GM08714 (cell line): ENCODE measurements at regions not wholly inside any gene's neighbourhood (a gene's known extent, or its start where the extent isn't known, plus 50 kb on each side); places are given as distances from the start of the nearest gene placed in this dataset.

Experiments used
- H3K4me3 ChIP-seq: fragments of 200-500 bp; sonication (Bioruptor generic); 2 replicates; pipeline ENCODE4 v1.5.1; 2014; ENCODE audit warnings: mild to moderate bottlenecking, low read length, inconsistent platforms
- ZNF274 ChIP-seq: IDR thresholded peaks from 2 replicates; pipeline ENCODE4 v1.6.1; 2012; ENCODE audit warnings: mild to moderate bottlenecking, low read depth, low read length

DNA sequence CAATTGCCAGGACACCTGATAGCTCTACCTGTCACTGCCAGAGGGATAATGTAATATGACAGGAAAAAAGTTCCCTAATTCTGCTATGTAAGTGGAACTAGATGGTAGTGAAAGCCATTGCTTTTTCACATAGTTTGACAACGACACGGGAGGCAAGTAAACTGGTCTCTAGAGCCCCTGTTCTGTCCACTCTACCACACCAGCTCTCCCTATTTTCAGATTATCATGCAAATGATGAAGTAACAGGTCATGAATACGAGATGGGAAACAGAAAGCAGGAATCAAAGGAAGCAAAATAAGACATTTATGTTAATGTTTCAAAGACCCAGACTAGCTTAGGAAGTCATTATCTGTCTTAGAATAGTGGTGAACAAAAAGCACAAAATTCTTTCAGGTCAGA is 56.2 kb downstream of the TAF11L14 start:
- TF ChIP-seq ZNF274, result no peak
- no peak overlapping the region for H3K4me3 ChIP-seq

DNA sequence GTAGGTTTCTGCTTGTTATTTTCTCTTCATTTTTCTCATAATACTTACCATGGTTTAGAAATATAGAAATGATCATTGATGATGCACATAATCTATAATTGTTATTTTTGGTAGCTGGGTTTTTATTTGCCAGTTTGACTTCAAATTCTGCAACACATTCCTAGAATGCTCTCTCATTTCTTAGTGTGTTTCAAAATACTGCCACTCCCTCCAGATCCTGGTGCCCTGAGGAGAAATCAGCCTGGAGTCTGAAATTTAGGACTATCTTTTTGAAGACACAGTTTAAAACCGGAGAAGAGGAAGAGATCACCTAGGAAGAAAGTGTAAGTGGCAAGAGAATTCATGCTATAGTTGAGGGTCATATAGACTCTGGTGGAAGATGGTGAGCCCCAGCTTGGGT is 57.5 kb downstream of the TAF11L14 start:
- no peak for TF ChIP-seq ZNF274
- H3K4me3 ChIP-seq, result no peak overlapping the region

DNA sequence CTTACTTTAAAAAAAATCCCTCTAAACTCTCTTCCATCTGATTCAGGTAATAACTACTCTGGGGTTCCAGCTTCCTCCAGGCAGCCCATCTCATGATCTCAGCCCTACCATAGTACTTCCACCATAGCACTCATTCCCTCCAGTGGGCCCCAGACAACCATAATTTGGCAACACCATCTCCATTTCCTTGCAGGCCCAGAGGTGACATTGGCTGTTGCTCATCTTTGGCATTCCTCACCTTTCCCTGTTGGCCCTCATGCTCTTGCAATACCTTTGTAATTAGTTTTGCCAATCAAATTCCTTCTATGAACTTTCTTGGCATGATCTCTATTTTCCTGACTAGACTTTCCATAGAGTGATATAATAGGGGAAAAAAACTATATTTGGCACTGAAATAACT is 60.1 kb downstream of the TAF11L14 start:
- no peak for TF ChIP-seq ZNF274
- H3K4me3 ChIP-seq, result no peak overlapping the region

DNA sequence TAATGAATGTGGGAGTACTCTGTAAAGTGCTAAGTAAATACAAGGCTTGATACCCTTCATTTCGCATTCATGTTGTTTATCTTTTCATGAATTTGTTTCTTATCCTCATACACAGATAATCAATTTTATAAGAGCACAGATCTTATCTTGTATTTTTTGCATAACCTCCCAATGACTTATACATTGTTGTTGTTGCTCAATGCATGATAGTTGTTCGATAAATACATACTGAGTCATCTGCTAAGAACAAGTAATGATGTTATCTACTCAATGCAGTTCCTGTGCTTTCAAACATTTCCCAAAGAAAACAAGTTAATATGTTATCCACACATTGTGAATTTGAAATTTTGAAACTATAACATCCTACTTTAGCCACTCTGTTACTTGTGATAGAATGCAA is 60.7 kb downstream of the TAF11L14 start:
- H3K4me3 ChIP-seq, result no peak overlapping the region
- no peak for TF ChIP-seq ZNF274

DNA sequence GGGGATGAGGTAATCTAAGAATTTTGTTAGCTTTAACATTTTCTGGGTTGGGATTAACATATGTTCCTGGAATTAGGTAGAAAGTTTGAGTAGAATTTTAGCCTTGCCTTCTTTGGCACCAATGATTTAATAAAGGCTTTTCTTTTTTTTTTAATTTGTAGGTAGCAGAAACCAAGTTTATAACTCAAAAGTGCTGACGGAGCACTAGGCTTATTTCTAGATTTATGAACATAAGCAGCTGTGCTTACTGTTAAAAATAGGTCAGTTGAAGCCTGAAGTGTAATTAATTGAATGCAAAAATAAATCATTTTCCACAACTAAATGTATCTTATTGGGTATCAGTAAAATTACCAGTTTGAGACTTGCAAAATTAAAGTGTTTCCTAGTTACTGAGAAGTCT is 62.4 kb downstream of the TAF11L14 start:
- no peak for TF ChIP-seq ZNF274

DNA sequence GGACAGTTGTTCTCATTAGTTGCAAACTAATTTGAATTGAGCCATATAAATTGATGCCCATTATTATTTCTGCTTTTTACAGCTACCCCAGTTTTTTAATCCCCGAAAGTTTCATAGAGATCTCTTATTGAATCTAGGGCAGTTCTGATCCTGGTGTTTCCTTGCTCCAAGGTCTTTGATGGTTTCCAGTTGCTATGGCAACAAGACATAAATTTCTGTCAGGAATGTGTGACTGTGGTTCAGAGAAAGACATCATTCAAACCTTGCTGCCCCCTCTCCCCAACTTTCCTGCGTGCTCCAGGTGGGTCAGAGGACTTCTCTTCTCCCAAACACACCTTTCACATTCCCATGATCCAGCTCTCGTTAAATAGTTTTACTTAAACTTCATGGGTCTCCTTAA is 63.4 kb downstream of the TAF11L14 start:
- H3K4me3 ChIP-seq, result no peak overlapping the region

More for the DNA sequence above, 62.4 kb downstream of the TAF11L14 start:
- no peak overlapping the region for H3K4me3 ChIP-seq

DNA sequence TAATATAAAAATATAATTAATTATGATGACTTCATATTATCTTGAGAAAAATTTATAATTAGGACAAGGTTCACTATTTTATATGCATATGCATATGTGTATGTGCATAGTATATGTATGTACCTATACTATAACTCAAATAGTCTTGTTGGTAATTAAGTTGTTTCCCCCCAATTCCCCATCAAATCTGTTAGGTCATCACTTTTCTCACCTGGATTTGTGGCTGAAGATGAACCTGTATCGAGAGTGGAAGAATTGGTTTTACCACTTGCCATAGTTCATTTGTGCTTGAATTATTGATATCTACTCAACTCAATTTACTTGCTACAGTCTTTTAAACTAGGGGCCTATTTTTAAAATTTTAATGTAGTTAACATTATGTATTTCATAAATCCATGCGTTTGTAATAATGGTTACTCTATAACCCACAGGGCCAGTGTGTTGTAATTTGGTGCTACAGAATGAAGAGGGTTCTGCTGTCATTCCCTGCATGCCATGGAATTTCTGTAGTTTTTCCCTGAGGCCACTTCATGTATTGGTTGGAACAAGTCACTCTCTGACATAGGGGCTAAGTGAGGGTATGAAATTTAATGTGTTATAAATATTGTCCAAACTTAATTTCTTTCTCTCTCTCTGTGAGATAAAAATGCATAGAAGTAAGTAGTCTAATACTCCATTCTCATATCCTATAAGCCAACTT is 74.9 kb downstream of the TAF11L14 start:
- TF ChIP-seq ZNF274, result no peak
- no peak overlapping the region for H3K4me3 ChIP-seq

More for the DNA sequence above, 63.4 kb downstream of the TAF11L14 start:
- no peak for TF ChIP-seq ZNF274

DNA sequence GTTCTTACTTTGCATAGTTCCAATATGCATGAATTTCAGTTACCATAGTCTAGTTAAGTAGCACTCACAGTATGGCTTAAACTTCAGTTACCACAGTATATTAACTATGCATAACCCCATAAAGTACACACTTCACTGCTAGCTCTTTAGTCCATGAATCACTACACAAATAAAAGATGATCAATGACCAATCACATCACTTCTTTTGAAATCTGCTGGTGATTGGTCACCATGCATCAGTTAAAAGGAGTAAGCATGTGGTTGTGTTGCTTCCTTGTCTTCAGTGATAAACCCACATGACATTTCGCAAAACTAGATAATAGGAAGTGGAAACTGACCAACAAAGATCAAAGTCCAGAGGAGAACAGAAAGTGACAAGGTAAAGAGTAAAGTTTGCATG is 79.0 kb downstream of the TAF11L14 start:
- no peak for TF ChIP-seq ZNF274
- H3K4me3 ChIP-seq, result no peak overlapping the region

DNA sequence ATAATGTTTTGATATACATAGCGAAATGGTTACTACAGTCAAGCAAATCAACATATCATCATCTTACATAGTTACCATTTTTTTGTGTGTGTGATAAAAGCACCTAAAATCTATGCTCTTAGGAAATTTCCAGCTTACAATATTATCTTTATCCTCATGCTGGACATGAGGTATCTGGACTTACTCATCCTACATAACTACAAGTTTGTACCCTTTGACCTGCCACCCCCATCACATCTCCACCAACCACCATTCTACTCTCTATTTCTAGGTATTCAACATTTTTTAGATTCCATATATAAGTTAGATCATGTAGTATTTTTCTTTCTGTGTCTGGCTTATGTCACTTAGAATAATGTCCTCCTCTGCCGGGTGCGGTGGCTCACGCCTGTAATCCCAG is 79.9 kb downstream of the TAF11L14 start:
- no peak overlapping the region for H3K4me3 ChIP-seq
- TF ChIP-seq ZNF274, result no peak

DNA sequence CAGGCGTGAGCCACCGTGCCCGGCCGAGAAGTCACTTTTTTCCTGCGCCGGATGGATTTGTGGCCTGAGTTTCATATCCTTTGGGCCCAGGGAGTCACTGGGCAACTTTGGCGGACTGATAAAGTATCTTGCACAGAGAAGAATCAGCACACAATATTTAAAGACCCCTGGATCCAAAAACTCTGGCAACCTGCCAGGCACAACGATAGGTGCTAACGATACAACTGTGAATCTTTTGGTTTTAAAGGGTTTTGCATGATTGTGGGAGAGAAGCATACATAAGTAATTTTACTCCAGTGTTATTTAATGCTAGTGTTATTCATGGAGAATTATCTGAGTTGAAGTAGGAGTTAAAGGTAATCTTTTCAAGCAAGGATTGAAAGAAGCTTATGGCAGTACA is 85.3 kb downstream of the TAF11L14 start:
- TF ChIP-seq ZNF274, result no peak
- H3K4me3 ChIP-seq, result no peak overlapping the region

DNA sequence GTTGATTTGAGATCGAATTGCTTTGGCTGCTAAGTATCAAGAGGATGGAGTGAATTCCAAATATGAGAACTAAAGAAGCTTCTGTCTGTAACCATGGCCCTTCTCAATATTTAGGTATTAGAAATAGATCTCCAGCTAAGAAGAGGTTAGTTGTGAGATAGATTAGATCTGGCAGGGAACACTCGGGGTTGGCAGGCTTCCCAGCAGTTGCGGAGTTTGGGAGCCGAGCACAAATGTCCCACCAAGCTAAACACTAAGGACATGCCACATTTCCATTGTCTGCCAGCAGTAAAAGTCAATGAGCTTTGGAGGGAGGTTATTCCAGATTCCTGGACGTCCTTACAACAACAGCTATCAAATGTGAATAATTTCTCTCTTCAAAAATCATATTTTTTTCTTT is 85.8 kb downstream of the TAF11L14 start:
- no peak overlapping the region for H3K4me3 ChIP-seq
- TF ChIP-seq ZNF274, result no peak

DNA sequence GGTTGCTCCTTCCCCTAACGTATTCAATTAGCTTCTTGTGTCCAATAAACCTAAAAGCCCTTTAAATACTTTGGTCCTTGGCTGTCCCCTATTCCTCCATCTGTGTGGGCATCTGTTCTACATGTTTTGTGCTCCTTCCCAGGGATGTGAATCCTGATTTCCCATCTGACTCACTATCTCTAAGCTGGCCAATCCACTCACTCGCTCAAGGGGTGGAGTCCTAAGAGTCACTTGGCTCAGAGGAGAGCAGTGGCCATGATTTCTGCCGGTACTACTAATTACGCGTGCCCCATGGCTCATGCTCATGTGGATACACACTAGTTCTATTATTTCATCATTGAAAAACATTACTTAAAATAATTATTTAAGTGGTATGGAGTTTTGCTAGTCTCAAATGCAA is 89.6 kb downstream of the TAF11L14 start:
- no peak for TF ChIP-seq ZNF274

DNA sequence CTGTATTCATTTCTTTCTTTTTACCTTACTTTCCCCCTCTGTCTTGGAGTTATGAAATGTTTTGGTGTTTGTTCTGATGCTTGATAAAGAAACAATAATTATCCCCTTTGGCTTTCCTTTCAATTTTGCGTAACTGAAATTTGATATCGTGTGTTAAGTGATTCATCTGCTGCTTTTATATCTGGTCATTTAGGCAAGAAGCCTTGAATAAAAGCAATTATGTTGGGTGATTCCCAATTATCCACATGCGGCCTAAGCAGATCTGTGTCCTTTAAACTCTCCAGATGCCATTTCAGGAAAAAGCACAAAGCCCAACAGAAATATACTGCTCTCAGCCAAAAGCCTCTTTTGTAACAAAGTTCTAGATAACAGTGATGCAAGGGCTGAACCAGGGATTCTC is 92.8 kb downstream of the TAF11L14 start:
- no peak for TF ChIP-seq ZNF274
- H3K4me3 ChIP-seq, result no peak overlapping the region

More for the DNA sequence above, 89.6 kb downstream of the TAF11L14 start:
- no peak overlapping the region for H3K4me3 ChIP-seq

DNA sequence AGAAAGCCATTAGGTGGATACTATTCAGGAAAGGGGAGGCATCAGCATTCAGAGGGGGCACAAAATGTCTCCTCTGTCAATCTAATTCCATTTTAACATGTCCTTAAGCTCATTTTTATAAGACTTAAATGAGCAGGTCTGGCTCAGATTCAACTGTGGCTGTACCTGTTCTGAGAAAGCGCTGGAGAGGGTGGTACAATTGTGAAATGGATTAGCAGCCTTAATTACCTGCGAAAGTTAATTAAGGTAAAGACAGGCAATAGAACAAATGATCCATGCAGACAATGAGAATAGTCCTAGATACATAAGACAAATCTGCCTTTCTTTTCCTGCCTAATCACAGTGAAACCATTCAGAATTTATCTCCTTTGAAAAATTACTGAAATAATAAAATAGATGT is 96.2 kb downstream of the TAF11L14 start:
- no peak overlapping the region for H3K4me3 ChIP-seq
- TF ChIP-seq ZNF274, result no peak

DNA sequence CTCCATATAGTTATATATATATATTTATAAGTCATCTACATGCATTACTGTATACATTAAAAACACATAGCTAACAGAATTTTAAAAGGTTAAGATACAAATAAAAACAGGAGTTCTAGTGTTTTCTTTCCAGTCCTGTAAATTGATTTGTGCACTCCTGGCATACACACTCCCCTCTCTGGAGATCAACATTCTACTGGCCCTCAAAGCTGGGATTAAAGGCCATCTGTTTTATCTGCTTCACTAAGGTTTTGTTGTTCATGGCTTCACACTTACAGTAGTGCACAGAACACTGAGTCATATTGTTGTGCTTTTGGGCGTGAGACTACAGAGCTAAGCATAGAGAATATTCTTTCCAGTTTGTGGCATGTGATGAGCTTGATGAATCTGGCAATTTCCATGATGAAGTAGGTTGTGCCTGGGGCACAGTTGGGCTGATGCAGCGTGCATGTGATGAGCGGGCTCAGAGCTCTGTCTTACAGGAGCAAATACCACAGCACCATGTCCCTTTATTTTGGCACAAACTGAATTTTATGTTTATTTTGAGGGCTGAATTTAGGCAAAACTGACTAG is 98.2 kb downstream of the TAF11L14 start:
- no peak for TF ChIP-seq ZNF274

DNA sequence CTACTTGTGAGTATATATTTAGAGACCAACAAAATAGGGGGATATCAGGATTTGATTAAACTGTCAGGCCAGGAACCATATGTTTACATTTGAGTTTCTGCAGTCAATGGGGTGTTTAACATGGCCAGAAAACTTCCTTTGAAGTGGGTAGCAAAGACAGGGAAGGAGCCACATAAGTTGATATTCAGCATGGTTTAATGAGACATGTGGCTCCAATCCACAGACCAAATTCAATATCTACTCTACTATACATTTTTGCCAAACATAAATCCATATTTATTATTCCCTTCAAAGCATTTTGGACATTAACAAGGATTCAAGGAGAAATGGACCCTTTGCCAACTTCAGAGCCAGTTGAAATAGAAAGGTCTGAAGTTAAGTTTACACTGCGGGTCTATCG is 99.8 kb downstream of the TAF11L14 start:
- no peak for TF ChIP-seq ZNF274
- no peak overlapping the region for H3K4me3 ChIP-seq

More for the DNA sequence above, 98.2 kb downstream of the TAF11L14 start:
- no peak overlapping the region for H3K4me3 ChIP-seq
